Progenitor cell of endocrine pancreas (in vitro differentiated cells): ENCODE measurements at regions not wholly inside any gene's neighbourhood (a gene's known extent, or its start where the extent isn't known, plus 50 kb on each side); places are given as distances from the start of the nearest gene placed in this dataset.
"Not testable (repeated sequence)": the region's sequence is repeated elsewhere in the genome, so short reads cannot be mapped to it uniquely, and the experiment has no call there.

Experiments
- DNase-seq: peaks from one replicate; pipeline ENCODE4 v3.0.0; 2021; ENCODE audit warnings: low spot score; ENCODE audit not compliant: unreplicated experiment
- H3K27ac Mint-ChIP-seq: 2 replicates; pipeline ENCODE4 v1.8.0; 2021; ENCODE audit warnings: mild to moderate bottlenecking, moderate library complexity, mixed read lengths
- H3K27me3 Mint-ChIP-seq: 2 replicates; pipeline ENCODE4 v1.8.0; 2021; ENCODE audit warnings: mixed read lengths
- H3K36me3 Mint-ChIP-seq: 2 replicates; pipeline ENCODE4 v1.8.0; 2022; ENCODE audit warnings: mixed read lengths; ENCODE audit not compliant: insufficient read depth
- H3K4me1 Mint-ChIP-seq: 2 replicates; pipeline ENCODE4 v1.8.0; 2021; ENCODE audit warnings: low read depth, mixed read lengths
- H3K4me3 Mint-ChIP-seq: 2 replicates; pipeline ENCODE4 v1.8.0; 2021; ENCODE audit warnings: low read depth, mild to moderate bottlenecking, moderate library complexity, mixed read lengths
- H3K9me3 Mint-ChIP-seq: 2 replicates; pipeline ENCODE4 v1.8.0; 2021; ENCODE audit warnings: low read depth, mixed read lengths
- TF ChIP-seq, protein P1 (sequence below): fragments of 200-600 bp; sonication (generic); IDR thresholded peaks from one replicate; pipeline ENCODE4 v1.5.0; 2021; ENCODE audit warnings: antibody characterized with exemption, mild to moderate bottlenecking; ENCODE audit not compliant: unreplicated experiment

DNA sequence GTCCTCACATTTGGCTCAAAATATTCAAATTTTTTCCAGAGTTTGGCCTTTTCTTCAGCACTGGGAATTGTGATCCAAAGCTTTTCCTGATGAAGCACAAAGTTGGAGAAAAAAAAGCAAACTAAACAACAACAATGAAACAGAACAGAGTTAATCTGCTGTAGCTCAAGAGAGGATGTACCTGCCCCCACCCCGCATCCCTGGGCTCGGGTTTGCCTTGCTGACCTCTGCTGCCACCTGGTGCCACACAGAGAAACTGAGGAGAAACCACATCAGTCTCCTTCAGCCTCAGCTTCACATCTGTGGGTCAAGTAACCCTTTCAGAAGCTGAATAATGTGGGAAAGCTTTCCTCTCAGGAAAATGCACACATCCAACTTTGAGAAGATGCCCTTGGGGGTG lies 290.4 kb downstream of the RTP5 start:
- not testable (repeated sequence) for H3K9me3 Mint-ChIP-seq, DNase-seq, H3K27ac Mint-ChIP-seq, H3K4me3 Mint-ChIP-seq, H3K27me3 Mint-ChIP-seq, H3K36me3 Mint-ChIP-seq, H3K4me1 Mint-ChIP-seq
- TF ChIP-seq, protein P1, sequence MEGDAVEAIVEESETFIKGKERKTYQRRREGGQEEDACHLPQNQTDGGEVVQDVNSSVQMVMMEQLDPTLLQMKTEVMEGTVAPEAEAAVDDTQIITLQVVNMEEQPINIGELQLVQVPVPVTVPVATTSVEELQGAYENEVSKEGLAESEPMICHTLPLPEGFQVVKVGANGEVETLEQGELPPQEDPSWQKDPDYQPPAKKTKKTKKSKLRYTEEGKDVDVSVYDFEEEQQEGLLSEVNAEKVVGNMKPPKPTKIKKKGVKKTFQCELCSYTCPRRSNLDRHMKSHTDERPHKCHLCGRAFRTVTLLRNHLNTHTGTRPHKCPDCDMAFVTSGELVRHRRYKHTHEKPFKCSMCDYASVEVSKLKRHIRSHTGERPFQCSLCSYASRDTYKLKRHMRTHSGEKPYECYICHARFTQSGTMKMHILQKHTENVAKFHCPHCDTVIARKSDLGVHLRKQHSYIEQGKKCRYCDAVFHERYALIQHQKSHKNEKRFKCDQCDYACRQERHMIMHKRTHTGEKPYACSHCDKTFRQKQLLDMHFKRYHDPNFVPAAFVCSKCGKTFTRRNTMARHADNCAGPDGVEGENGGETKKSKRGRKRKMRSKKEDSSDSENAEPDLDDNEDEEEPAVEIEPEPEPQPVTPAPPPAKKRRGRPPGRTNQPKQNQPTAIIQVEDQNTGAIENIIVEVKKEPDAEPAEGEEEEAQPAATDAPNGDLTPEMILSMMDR: peak; percentile 9

DNA sequence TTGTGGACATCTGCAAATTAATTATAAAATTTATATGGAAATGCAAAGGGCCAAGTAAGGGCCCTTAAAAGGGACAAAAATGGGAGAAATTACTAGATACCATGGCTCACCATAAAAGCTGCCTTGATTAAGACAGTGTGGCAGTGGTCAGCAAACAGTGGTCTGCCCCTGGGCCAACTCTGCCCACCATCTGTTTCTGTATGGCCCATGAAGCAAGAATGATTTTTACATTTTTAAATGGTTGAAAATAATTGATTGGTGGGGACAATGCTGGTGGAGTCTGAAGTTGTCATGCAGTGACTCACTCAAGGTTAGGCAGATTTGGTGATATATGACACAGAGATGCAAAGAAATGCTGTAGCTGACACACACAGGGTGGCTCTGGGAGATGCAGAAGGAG lies 295.6 kb downstream of the RTP5 start:
- not testable (repeated sequence) for DNase-seq, H3K4me3 Mint-ChIP-seq, H3K27me3 Mint-ChIP-seq, H3K9me3 Mint-ChIP-seq, H3K4me1 Mint-ChIP-seq, H3K36me3 Mint-ChIP-seq, H3K27ac Mint-ChIP-seq

DNA sequence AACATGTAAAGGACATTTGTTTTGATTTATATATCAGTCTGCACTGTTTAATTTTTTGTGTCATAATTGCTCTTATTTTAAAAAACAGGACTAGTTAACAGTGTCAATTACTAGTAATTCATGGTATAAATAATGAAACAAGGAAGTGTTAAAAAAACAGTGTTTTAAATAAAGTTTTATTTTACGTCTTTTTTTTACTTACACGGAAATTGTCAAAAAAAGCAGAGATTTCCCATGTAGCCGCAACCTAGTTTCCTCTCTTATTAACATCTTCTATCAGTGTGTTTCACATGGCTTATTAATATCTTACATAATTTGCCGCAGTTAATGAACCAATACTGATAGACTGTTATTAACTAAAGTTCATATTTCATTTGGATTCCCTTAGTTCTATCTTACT lies 301.8 kb downstream of the RTP5 start:
- H3K27ac Mint-ChIP-seq, H3K27me3 Mint-ChIP-seq, DNase-seq, H3K4me1 Mint-ChIP-seq, H3K36me3 Mint-ChIP-seq, H3K4me3 Mint-ChIP-seq, H3K9me3 Mint-ChIP-seq: not testable (repeated sequence)
